ENCODE measurements at regions not wholly inside any gene's neighbourhood (a gene's known extent, or its start where the extent isn't known, plus 50 kb on each side); places are given as distances from the start of the nearest gene placed in this dataset.

- no peak for TF ChIP-seq EP300 (IDR thresholded peaks at IDR 0.05; ENCODE audit: borderline replicate concordance)
- TF ChIP-seq YY1 (IDR thresholded peaks at IDR 0.05; ENCODE audit: low read depth), result no peak
- TF ChIP-seq ZBTB7A (IDR thresholded peaks at IDR 0.05; ENCODE audit: low read depth), result no peak
- TF ChIP-seq, protein P1, sequence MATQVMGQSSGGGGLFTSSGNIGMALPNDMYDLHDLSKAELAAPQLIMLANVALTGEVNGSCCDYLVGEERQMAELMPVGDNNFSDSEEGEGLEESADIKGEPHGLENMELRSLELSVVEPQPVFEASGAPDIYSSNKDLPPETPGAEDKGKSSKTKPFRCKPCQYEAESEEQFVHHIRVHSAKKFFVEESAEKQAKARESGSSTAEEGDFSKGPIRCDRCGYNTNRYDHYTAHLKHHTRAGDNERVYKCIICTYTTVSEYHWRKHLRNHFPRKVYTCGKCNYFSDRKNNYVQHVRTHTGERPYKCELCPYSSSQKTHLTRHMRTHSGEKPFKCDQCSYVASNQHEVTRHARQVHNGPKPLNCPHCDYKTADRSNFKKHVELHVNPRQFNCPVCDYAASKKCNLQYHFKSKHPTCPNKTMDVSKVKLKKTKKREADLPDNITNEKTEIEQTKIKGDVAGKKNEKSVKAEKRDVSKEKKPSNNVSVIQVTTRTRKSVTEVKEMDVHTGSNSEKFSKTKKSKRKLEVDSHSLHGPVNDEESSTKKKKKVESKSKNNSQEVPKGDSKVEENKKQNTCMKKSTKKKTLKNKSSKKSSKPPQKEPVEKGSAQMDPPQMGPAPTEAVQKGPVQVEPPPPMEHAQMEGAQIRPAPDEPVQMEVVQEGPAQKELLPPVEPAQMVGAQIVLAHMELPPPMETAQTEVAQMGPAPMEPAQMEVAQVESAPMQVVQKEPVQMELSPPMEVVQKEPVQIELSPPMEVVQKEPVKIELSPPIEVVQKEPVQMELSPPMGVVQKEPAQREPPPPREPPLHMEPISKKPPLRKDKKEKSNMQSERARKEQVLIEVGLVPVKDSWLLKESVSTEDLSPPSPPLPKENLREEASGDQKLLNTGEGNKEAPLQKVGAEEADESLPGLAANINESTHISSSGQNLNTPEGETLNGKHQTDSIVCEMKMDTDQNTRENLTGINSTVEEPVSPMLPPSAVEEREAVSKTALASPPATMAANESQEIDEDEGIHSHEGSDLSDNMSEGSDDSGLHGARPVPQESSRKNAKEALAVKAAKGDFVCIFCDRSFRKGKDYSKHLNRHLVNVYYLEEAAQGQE (IDR thresholded peaks at IDR 0.05; ENCODE audit: low read depth), result no peak
- TF ChIP-seq NFIC (IDR thresholded peaks at IDR 0.05), result no peak
- no peak for TF ChIP-seq CEBPB (IDR thresholded peaks at IDR 0.05)
- no peak for TF ChIP-seq MAX (IDR thresholded peaks at IDR 0.05)
- TF ChIP-seq EGR1 (IDR thresholded peaks at IDR 0.05), result no peak
Measured at GRCh38 chr14:27929797-27930347, 836.7 kb upstream of the FOXG1 start.
